Neural cell (in vitro differentiated cells): ENCODE measurements at regions not wholly inside any gene's neighbourhood (a gene's known extent, or its start where the extent isn't known, plus 50 kb on each side); places are given as distances from the start of the nearest gene placed in this dataset.

Experiments
- CTCF ChIP-seq: fragments of 450-650 bp; IDR thresholded peaks from 2 replicates; pipeline ENCODE4 v1.5.1; 2014; ENCODE audit warnings: antibody characterized with exemption, mild to moderate bottlenecking, moderate library complexity; ENCODE audit not compliant: poor library complexity, severe bottlenecking
- EP300 ChIP-seq: fragments of 450-650 bp; conservative IDR thresholded peaks from 2 replicates; pipeline ENCODE4 v1.6.1; 2014; ENCODE audit warnings: antibody characterized with exemption, mild to moderate bottlenecking, moderate library complexity; ENCODE audit not compliant: poor library complexity, severe bottlenecking
- EZH2 ChIP-seq: fragments of 200-600, 300-800 bp; shearing (Covaris generic), sonication (generic); IDR thresholded peaks from 2 replicates; pipeline ENCODE4 v1.6.1; 2014; ENCODE audit warnings: antibody characterized with exemption, low read length, borderline replicate concordance, mild to moderate bottlenecking; ENCODE audit not compliant: insufficient read depth, poor library complexity, severe bottlenecking
- POLR2AphosphoS5 ChIP-seq: IDR thresholded peaks from 2 replicates; pipeline ENCODE4 v1.6.1; 2012
- REST ChIP-seq: IDR thresholded peaks from 2 replicates; pipeline ENCODE4 v1.6.1; 2012; ENCODE audit warnings: borderline replicate concordance
- SMC3 ChIP-seq: fragments of 450-650 bp; conservative IDR thresholded peaks from 2 replicates; pipeline ENCODE4 v1.6.1; 2014; ENCODE audit warnings: antibody characterized with exemption, mild to moderate bottlenecking, moderate library complexity; ENCODE audit not compliant: poor library complexity
- TAF1 ChIP-seq: IDR thresholded peaks from 2 replicates; pipeline ENCODE4 v1.6.1; 2012; ENCODE audit warnings: low read depth

GRCh38 chr21:16502273-16502672, 772.5 kb downstream of the USP25 start:
- TF ChIP-seq CTCF: no peak
- no peak for TF ChIP-seq SMC3
- TF ChIP-seq POLR2AphosphoS5: no peak
- no peak for TF ChIP-seq REST
- TF ChIP-seq EZH2: no peak
- TF ChIP-seq EP300: no peak
- TF ChIP-seq TAF1: no peak
